H9 (cell line): ENCODE measurements at regions not wholly inside any gene's neighbourhood (a gene's known extent, or its start where the extent isn't known, plus 50 kb on each side); places are given as distances from the start of the nearest gene placed in this dataset.
"Not testable (repeated sequence)": the region's sequence is repeated elsewhere in the genome, so short reads cannot be mapped to it uniquely, and the experiment has no call there.

Experiments
- DNase-seq: peaks from one replicate; pipeline ENCODE4 v3.0.0-alpha.2; 2017
- H2AFZ ChIP-seq: one replicate; pipeline ENCODE4 v1.6.1; 2013; ENCODE audit warnings: mild to moderate bottlenecking, low read length, control low read depth, moderate library complexity
- H2AK5ac ChIP-seq: 2 replicates; pipeline ENCODE4 v1.6.1; 2013; ENCODE audit warnings: low read length, control low read depth, mixed read lengths; ENCODE audit not compliant: insufficient read length
- H2BK120ac ChIP-seq: one replicate; pipeline ENCODE4 v1.6.1; 2013; ENCODE audit warnings: low read depth, mild to moderate bottlenecking, low read length, control low read depth, inconsistent platforms; ENCODE audit not compliant: poor library complexity, severe bottlenecking
- H2BK12ac ChIP-seq: 2 replicates; pipeline ENCODE4 v1.6.1; 2013; ENCODE audit warnings: low read length, control low read depth, mixed read lengths, low read depth; ENCODE audit not compliant: insufficient read length
- H2BK15ac ChIP-seq: 2 replicates; pipeline ENCODE4 v1.6.1; 2013; ENCODE audit warnings: low read depth, low read length, control low read depth
- H2BK20ac ChIP-seq: one replicate; pipeline ENCODE4 v1.6.1; 2013; ENCODE audit warnings: low read depth, mild to moderate bottlenecking, low read length, control low read depth, inconsistent platforms; ENCODE audit not compliant: poor library complexity, severe bottlenecking
- H2BK5ac ChIP-seq: 2 replicates; pipeline ENCODE4 v1.6.1; 2013; ENCODE audit warnings: low read length, control low read depth, mixed read lengths; ENCODE audit not compliant: insufficient read length
- H3K14ac ChIP-seq: 2 replicates; pipeline ENCODE4 v1.6.1; 2013; ENCODE audit warnings: low read length, control low read depth; ENCODE audit not compliant: insufficient read depth
- H3K18ac ChIP-seq: 2 replicates; pipeline ENCODE4 v1.6.1; 2013; ENCODE audit warnings: low read depth, mild to moderate bottlenecking, mixed read lengths, low read length, control low read depth; ENCODE audit not compliant: insufficient read length
- H3K23ac ChIP-seq: 2 replicates; pipeline ENCODE4 v1.6.1; 2013; ENCODE audit warnings: low read length, control low read depth, mixed read lengths, low read depth; ENCODE audit not compliant: insufficient read length
- H3K23me2 ChIP-seq: 2 replicates; pipeline ENCODE4 v1.6.1; 2013; ENCODE audit warnings: low read depth, mild to moderate bottlenecking, mixed read lengths, low read length, control low read depth; ENCODE audit not compliant: insufficient read length, poor library complexity, severe bottlenecking
- H3K27ac ChIP-seq: 2 replicates; pipeline ENCODE4 v1.5.1; 2013; ENCODE audit warnings: low read length, control low read depth, mixed read lengths, low read depth; ENCODE audit not compliant: insufficient read length
- H3K27me3 ChIP-seq: 2 replicates; pipeline ENCODE4 v1.6.1; 2013; ENCODE audit warnings: low read length, control low read depth, inconsistent platforms; ENCODE audit not compliant: insufficient read depth
- H3K4ac ChIP-seq: 2 replicates; pipeline ENCODE4 v1.6.1; 2013; ENCODE audit warnings: low read depth, mild to moderate bottlenecking, control low read depth, inconsistent platforms, low read length, moderate library complexity
- H3K4me1 ChIP-seq: 2 replicates; pipeline ENCODE4 v1.6.1; 2013; ENCODE audit warnings: low read length, control low read depth, inconsistent platforms; ENCODE audit not compliant: insufficient read depth
- H3K4me2 ChIP-seq: 2 replicates; pipeline ENCODE4 v1.6.1; 2013; ENCODE audit warnings: low read length, control low read depth, mixed read lengths; ENCODE audit not compliant: insufficient read length, insufficient read depth
- H3K56ac ChIP-seq: 2 replicates; pipeline ENCODE4 v1.6.1; 2013; ENCODE audit warnings: low read depth, mild to moderate bottlenecking, mixed read lengths, low read length, control low read depth; ENCODE audit not compliant: insufficient read length
- H3K79me1 ChIP-seq: 2 replicates; pipeline ENCODE4 v1.6.1; 2013; ENCODE audit warnings: low read depth, mild to moderate bottlenecking, moderate library complexity, low read length, control low read depth, inconsistent platforms; ENCODE audit not compliant: insufficient read depth, poor library complexity, severe bottlenecking
- H3K79me2 ChIP-seq: 2 replicates; pipeline ENCODE4 v1.6.1; 2013; ENCODE audit warnings: low read length, control low read depth, inconsistent platforms; ENCODE audit not compliant: insufficient read depth
- H3K9ac ChIP-seq: 2 replicates; pipeline ENCODE4 v1.6.1; 2013; ENCODE audit warnings: low read length, control low read depth, mixed read lengths; ENCODE audit not compliant: insufficient read length; ENCODE audit errors: extremely low read depth
- H3K9me3 ChIP-seq: one replicate; pipeline ENCODE4 v1.6.1; 2013; ENCODE audit warnings: low read depth, low read length, inconsistent platforms; ENCODE audit not compliant: control insufficient read depth
- H3T11ph ChIP-seq: one replicate; pipeline ENCODE4 v1.6.1; 2013; ENCODE audit warnings: mild to moderate bottlenecking, low read length, control low read depth, inconsistent platforms
- H4K20me1 ChIP-seq: one replicate; pipeline ENCODE4 v1.6.1; 2013; ENCODE audit not compliant: control insufficient read depth, insufficient read length, insufficient read depth
- H4K5ac ChIP-seq: 2 replicates; pipeline ENCODE4 v1.6.1; 2013; ENCODE audit warnings: low read depth, mild to moderate bottlenecking, mixed read lengths, low read length, control low read depth; ENCODE audit not compliant: insufficient read length
- H4K8ac ChIP-seq: replicated peaks from 2 replicates; pipeline ENCODE4 v1.6.1; 2013; ENCODE audit warnings: low read length, control low read depth, mixed read lengths, low read depth; ENCODE audit not compliant: insufficient read length
- H4K91ac ChIP-seq: 2 replicates; pipeline ENCODE4 v1.6.1; 2013; ENCODE audit warnings: low read depth, mild to moderate bottlenecking, moderate library complexity, mixed read lengths, low read length, control low read depth; ENCODE audit not compliant: insufficient read length
- H3K27ac Mint-ChIP-seq, 3 experiments: 2 replicates in 2 of 3; 3 replicates in 1 of 3; pipeline ENCODE4 v1.8.0; 2020 to 2021; ENCODE audit warnings: mixed read lengths in 3 of 3, mild to moderate bottlenecking in 1 of 3, moderate library complexity in 1 of 3
- H3K27me3 Mint-ChIP-seq: 2 replicates; pipeline ENCODE4 v1.8.0; 2021; ENCODE audit warnings: low read depth, mild to moderate bottlenecking, moderate library complexity, mixed read lengths
- H3K36me3 Mint-ChIP-seq, 3 experiments: 2 replicates in 2 of 3; 3 replicates in 1 of 3; pipeline ENCODE4 v1.8.0; 2020 to 2021; ENCODE audit warnings: low read depth in 3 of 3, mixed read lengths in 3 of 3; ENCODE audit not compliant: insufficient read depth in 1 of 3
- H3K4me1 Mint-ChIP-seq, 2 experiments: 2 replicates each; pipeline ENCODE4 v1.8.0; 2020; ENCODE audit warnings: mixed read lengths in 2 of 2
- H3K4me3 Mint-ChIP-seq, 2 experiments: 2 replicates in 1 of 2; 3 replicates in 1 of 2; pipeline ENCODE4 v1.8.0; 2020 to 2021; ENCODE audit warnings: mild to moderate bottlenecking in 2 of 2, mixed read lengths in 2 of 2, moderate library complexity in 1 of 2
- H3K9me3 Mint-ChIP-seq, 2 experiments: 2 replicates in 1 of 2; 3 replicates in 1 of 2; pipeline ENCODE4 v1.8.0; 2020; ENCODE audit warnings: mild to moderate bottlenecking in 2 of 2, mixed read lengths in 2 of 2, moderate library complexity in 1 of 2
- WGBS: extraction: QIAGEN DNeasy Blood & Tissue Kit; methylation state at CpG from one replicate; pipeline ENCODE4 v1.1.7; 2013; ENCODE audit warnings: missing lambda C conversion rate, low lambda C conversion rate, mixed read lengths; ENCODE audit not compliant: insufficient read length; ENCODE audit errors: extremely low coverage; 5-methylcytosine and 5-hydroxymethylcytosine counted together
- TF ChIP-seq, protein P1 (sequence below): fragments of 200-600 bp; sonication (generic); conservative IDR thresholded peaks from 3 replicates; pipeline ENCODE4 v1.8.0; 2021; ENCODE audit warnings: antibody characterized with exemption, mild to moderate bottlenecking

- Histone ChIP-seq H3K18ac (no peak overlapping the region), H2BK15ac (no peak overlapping the region), H4K20me1 (no peaks in the 10 kb centered on the region), H2AK5ac (no peak overlapping the region), H2BK5ac (no peak overlapping the region), H3K23ac (no peak overlapping the region), H3K23me2 (no peaks in the 10 kb centered on the region), H4K91ac (no peak overlapping the region), H3K27me3 (no peaks in the 10 kb centered on the region), H3K9me3 (no peaks in the 10 kb centered on the region), H3K4me2 (no peak overlapping the region), H3T11ph (no peak overlapping the region), H3K27ac (no peak overlapping the region), H3K4me1 (no peaks in the 10 kb centered on the region), H3K9ac (no peak overlapping the region), H3K79me2 (no peaks in the 10 kb centered on the region), H3K79me1 (no peaks in the 10 kb centered on the region), H2BK120ac (no peak overlapping the region), H3K14ac (no peak overlapping the region), H4K5ac (no peak overlapping the region), H2AFZ (no peak overlapping the region), H3K4ac (no peak overlapping the region), H4K8ac (no peak overlapping the region), H2BK20ac (no peak overlapping the region), H3K56ac (no peak overlapping the region), H2BK12ac (no peak overlapping the region)
- no peak overlapping the region for H3K27ac Mint-ChIP-seq
- H3K9me3 Mint-ChIP-seq = no peaks in the 10 kb centered on the region
- H3K36me3 Mint-ChIP-seq = no peaks in the 10 kb centered on the region
- no peaks in the 10 kb centered on the region; the same call in 1 of the 2 replicates for H3K27me3 Mint-ChIP-seq
- no peak overlapping the region for H3K4me3 Mint-ChIP-seq
- peaks cover 4 to 7% of the 10 kb centered on the region in 2 experiments; a peak in 3 of 4 replicates for H3K4me1 Mint-ChIP-seq
- no peak for DNase-seq
- no CpG with 5 or more reads among the region's 13 CpGs for WGBS
- TF ChIP-seq, protein P1, sequence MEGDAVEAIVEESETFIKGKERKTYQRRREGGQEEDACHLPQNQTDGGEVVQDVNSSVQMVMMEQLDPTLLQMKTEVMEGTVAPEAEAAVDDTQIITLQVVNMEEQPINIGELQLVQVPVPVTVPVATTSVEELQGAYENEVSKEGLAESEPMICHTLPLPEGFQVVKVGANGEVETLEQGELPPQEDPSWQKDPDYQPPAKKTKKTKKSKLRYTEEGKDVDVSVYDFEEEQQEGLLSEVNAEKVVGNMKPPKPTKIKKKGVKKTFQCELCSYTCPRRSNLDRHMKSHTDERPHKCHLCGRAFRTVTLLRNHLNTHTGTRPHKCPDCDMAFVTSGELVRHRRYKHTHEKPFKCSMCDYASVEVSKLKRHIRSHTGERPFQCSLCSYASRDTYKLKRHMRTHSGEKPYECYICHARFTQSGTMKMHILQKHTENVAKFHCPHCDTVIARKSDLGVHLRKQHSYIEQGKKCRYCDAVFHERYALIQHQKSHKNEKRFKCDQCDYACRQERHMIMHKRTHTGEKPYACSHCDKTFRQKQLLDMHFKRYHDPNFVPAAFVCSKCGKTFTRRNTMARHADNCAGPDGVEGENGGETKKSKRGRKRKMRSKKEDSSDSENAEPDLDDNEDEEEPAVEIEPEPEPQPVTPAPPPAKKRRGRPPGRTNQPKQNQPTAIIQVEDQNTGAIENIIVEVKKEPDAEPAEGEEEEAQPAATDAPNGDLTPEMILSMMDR = no peak
Measured at GRCh38 chr16:29302976-29303375, 103.5 kb downstream of the NPIPB11 start.

DNA sequence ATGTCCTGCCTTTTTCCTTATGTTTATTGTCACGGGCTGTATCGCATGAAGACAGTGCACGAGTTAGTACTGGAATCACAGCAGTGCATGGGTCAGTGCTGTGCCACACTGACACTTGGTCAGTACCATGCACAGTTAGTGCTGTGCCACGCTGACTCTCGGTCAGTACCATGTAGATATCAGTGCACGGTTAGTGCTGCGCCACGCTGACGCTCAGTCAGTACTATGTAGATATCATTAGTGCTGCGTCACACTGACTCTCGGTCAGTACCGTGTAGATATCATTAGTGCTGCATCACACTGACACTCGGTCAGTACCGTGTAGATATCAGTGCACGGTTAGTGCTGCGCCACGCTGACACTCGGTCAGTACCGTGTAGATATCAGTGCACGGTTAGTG, 104.1 kb downstream of the NPIPB11 start:
- H3K27me3 ChIP-seq, H2BK5ac ChIP-seq, DNase-seq, H3K23me2 ChIP-seq, H4K8ac ChIP-seq, H3K79me2 ChIP-seq, H3K4me1 ChIP-seq, H3K14ac ChIP-seq, H2AFZ ChIP-seq, H2BK120ac ChIP-seq, H3K27me3 Mint-ChIP-seq, H3K56ac ChIP-seq, H3K9me3 ChIP-seq, H2BK12ac ChIP-seq, H4K91ac ChIP-seq, H3K4me2 ChIP-seq, H3K9me3 Mint-ChIP-seq, H3K9ac ChIP-seq, H3K4ac ChIP-seq, H4K20me1 ChIP-seq, H3K4me1 Mint-ChIP-seq, H4K5ac ChIP-seq, H2BK15ac ChIP-seq, H3K27ac ChIP-seq, H3K18ac ChIP-seq, H3T11ph ChIP-seq, H3K79me1 ChIP-seq, H3K23ac ChIP-seq, H3K36me3 Mint-ChIP-seq, H3K4me3 Mint-ChIP-seq, H2AK5ac ChIP-seq, H2BK20ac ChIP-seq: not testable (repeated sequence)
- no CpG with 5 or more reads among the region's 20 CpGs for WGBS
- H3K27ac Mint-ChIP-seq = 0 out of 7 replicates have a peak overlapping the region, but pooled peaks of 1 of the 3 experiments have one; percentile 58
